ENCODE measurements at regions not wholly inside any gene's neighbourhood (a gene's known extent, or its start where the extent isn't known, plus 50 kb on each side); places are given as distances from the start of the nearest gene placed in this dataset.

DNA sequence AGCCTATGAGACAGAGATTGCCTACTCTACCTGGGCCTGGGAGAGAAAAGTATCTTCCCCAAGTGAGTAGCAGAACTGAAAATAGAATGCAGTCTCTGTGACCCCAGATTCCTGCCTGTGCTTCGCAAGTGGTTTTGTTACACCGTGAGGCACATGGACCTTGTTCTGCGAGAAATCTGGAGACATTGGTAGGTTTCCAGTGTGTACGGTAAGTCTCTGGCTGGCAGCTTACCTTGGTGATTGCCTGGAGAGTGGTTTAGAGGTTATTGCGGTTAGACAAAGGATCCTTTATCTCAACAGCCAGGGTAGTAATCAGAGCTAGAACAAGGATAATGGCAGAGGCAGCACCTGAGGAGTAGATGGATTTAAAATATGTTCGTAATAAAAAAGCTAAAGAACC lies 606.0 kb upstream of the GCFC2 start:
- TF ChIP-seq ZNF121 (CRISPR knock-in tag; IDR thresholded peaks at IDR 0.05), result no peak
- no peak for TF ChIP-seq SMAD4 (CRISPR knock-in tag; IDR thresholded peaks at IDR 0.05)
- TF ChIP-seq, protein P1, sequence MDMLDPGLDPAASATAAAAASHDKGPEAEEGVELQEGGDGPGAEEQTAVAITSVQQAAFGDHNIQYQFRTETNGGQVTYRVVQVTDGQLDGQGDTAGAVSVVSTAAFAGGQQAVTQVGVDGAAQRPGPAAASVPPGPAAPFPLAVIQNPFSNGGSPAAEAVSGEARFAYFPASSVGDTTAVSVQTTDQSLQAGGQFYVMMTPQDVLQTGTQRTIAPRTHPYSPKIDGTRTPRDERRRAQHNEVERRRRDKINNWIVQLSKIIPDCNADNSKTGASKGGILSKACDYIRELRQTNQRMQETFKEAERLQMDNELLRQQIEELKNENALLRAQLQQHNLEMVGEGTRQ (CRISPR knock-in tag; IDR thresholded peaks at IDR 0.05), result no peak
- TF ChIP-seq, protein P2, sequence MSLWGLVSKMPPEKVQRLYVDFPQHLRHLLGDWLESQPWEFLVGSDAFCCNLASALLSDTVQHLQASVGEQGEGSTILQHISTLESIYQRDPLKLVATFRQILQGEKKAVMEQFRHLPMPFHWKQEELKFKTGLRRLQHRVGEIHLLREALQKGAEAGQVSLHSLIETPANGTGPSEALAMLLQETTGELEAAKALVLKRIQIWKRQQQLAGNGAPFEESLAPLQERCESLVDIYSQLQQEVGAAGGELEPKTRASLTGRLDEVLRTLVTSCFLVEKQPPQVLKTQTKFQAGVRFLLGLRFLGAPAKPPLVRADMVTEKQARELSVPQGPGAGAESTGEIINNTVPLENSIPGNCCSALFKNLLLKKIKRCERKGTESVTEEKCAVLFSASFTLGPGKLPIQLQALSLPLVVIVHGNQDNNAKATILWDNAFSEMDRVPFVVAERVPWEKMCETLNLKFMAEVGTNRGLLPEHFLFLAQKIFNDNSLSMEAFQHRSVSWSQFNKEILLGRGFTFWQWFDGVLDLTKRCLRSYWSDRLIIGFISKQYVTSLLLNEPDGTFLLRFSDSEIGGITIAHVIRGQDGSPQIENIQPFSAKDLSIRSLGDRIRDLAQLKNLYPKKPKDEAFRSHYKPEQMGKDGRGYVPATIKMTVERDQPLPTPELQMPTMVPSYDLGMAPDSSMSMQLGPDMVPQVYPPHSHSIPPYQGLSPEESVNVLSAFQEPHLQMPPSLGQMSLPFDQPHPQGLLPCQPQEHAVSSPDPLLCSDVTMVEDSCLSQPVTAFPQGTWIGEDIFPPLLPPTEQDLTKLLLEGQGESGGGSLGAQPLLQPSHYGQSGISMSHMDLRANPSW (CRISPR knock-in tag; conservative IDR thresholded peaks at IDR 0.05; ENCODE audit: low read depth), result no peak
- TF ChIP-seq, protein P3, sequence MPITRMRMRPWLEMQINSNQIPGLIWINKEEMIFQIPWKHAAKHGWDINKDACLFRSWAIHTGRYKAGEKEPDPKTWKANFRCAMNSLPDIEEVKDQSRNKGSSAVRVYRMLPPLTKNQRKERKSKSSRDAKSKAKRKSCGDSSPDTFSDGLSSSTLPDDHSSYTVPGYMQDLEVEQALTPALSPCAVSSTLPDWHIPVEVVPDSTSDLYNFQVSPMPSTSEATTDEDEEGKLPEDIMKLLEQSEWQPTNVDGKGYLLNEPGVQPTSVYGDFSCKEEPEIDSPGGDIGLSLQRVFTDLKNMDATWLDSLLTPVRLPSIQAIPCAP (CRISPR knock-in tag; IDR thresholded peaks at IDR 0.05), result no peak
- TF ChIP-seq, protein P4, sequence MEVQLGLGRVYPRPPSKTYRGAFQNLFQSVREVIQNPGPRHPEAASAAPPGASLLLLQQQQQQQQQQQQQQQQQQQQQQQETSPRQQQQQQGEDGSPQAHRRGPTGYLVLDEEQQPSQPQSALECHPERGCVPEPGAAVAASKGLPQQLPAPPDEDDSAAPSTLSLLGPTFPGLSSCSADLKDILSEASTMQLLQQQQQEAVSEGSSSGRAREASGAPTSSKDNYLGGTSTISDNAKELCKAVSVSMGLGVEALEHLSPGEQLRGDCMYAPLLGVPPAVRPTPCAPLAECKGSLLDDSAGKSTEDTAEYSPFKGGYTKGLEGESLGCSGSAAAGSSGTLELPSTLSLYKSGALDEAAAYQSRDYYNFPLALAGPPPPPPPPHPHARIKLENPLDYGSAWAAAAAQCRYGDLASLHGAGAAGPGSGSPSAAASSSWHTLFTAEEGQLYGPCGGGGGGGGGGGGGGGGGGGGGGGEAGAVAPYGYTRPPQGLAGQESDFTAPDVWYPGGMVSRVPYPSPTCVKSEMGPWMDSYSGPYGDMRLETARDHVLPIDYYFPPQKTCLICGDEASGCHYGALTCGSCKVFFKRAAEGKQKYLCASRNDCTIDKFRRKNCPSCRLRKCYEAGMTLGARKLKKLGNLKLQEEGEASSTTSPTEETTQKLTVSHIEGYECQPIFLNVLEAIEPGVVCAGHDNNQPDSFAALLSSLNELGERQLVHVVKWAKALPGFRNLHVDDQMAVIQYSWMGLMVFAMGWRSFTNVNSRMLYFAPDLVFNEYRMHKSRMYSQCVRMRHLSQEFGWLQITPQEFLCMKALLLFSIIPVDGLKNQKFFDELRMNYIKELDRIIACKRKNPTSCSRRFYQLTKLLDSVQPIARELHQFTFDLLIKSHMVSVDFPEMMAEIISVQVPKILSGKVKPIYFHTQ (CRISPR knock-in tag; IDR thresholded peaks at IDR 0.05), result no peak
- no peak for TF ChIP-seq EMX1 (CRISPR knock-in tag; IDR thresholded peaks at IDR 0.05)
- TF ChIP-seq, protein P5, sequence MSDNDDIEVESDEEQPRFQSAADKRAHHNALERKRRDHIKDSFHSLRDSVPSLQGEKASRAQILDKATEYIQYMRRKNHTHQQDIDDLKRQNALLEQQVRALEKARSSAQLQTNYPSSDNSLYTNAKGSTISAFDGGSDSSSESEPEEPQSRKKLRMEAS (CRISPR knock-in tag; IDR thresholded peaks at IDR 0.05), result no peak
- no peak for TF ChIP-seq NR2C2 (CRISPR knock-in tag; IDR thresholded peaks at IDR 0.05)
- TF ChIP-seq ZNF317 (CRISPR knock-in tag; IDR thresholded peaks at IDR 0.05; ENCODE audit: borderline replicate concordance, low read depth), result no peak
- TF ChIP-seq, protein P6, sequence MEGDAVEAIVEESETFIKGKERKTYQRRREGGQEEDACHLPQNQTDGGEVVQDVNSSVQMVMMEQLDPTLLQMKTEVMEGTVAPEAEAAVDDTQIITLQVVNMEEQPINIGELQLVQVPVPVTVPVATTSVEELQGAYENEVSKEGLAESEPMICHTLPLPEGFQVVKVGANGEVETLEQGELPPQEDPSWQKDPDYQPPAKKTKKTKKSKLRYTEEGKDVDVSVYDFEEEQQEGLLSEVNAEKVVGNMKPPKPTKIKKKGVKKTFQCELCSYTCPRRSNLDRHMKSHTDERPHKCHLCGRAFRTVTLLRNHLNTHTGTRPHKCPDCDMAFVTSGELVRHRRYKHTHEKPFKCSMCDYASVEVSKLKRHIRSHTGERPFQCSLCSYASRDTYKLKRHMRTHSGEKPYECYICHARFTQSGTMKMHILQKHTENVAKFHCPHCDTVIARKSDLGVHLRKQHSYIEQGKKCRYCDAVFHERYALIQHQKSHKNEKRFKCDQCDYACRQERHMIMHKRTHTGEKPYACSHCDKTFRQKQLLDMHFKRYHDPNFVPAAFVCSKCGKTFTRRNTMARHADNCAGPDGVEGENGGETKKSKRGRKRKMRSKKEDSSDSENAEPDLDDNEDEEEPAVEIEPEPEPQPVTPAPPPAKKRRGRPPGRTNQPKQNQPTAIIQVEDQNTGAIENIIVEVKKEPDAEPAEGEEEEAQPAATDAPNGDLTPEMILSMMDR (IDR thresholded peaks at IDR 0.05), result no peak
